Neural cell (in vitro differentiated cells): ENCODE measurements at regions not wholly inside any gene's neighbourhood (a gene's known extent, or its start where the extent isn't known, plus 50 kb on each side); places are given as distances from the start of the nearest gene placed in this dataset.

ENCODE experiments used
- H2AFZ ChIP-seq: fragments of 200-600, 300-800 bp; sonication (generic), shearing (Covaris generic); 2 replicates; pipeline ENCODE4 v1.6.0; 2014; ENCODE audit warnings: low read depth, mild to moderate bottlenecking, antibody characterized with exemption, low read length, moderate library complexity
- H3F3A ChIP-seq: fragments of 200-600 bp; shearing (Covaris generic); 2 replicates; pipeline ENCODE4 v1.6.1; 2016; ENCODE audit warnings: mild to moderate bottlenecking, moderate library complexity, mixed read lengths, antibody characterized with exemption, low read length; ENCODE audit not compliant: insufficient read depth, poor library complexity, severe bottlenecking
- H3K27ac ChIP-seq: fragments of 200-600, 300-800 bp; sonication (generic), shearing (Covaris generic); 2 replicates; pipeline ENCODE4 v1.5.1; 2014; ENCODE audit warnings: mild to moderate bottlenecking, low read length, moderate library complexity
- H3K27me3 ChIP-seq: fragments of 300-800, 200-600 bp; sonication (generic), shearing (Covaris generic); 2 replicates; pipeline ENCODE4 v1.6.0; 2014; ENCODE audit warnings: mild to moderate bottlenecking, low read depth, low read length, moderate library complexity; ENCODE audit not compliant: insufficient read depth
- H3K36me3 ChIP-seq: fragments of 300-800, 200-600 bp; sonication (generic), shearing (Covaris generic); 2 replicates; pipeline ENCODE4 v1.5.1; 2014; ENCODE audit warnings: mild to moderate bottlenecking, antibody characterized with exemption, low read length, moderate library complexity; ENCODE audit not compliant: insufficient read depth
- H3K4me2 ChIP-seq: fragments of 300-800, 200-600 bp; sonication (generic), shearing (Covaris generic); 2 replicates; pipeline ENCODE4 v1.6.0; 2014; ENCODE audit warnings: mild to moderate bottlenecking, low read length
- H3K4me3 ChIP-seq: fragments of 300-800, 200-600 bp; sonication (generic), shearing (Covaris generic); 2 replicates; pipeline ENCODE4 v1.5.1; 2014; ENCODE audit warnings: mild to moderate bottlenecking, low read length, moderate library complexity
- H3K79me2 ChIP-seq: fragments of 200-600 bp; shearing (Covaris generic); replicated peaks from 2 replicates; pipeline ENCODE4 v1.6.0; 2014; ENCODE audit warnings: mild to moderate bottlenecking, low read length, moderate library complexity; ENCODE audit not compliant: insufficient read depth
- H3K9ac ChIP-seq: fragments of 300-800, 200-600 bp; sonication (generic), shearing (Covaris generic); 2 replicates; pipeline ENCODE4 v1.6.1; 2016; ENCODE audit warnings: mild to moderate bottlenecking, low read length, mixed read lengths
- H3K9me2 ChIP-seq: fragments of 200-600 bp; shearing (Covaris generic); 2 replicates; pipeline ENCODE4 v1.6.1; 2016; ENCODE audit warnings: mild to moderate bottlenecking, low read length, mixed read lengths; ENCODE audit not compliant: insufficient read depth
- H3K9me3 ChIP-seq: fragments of 200-600, 300-800 bp; sonication (generic), shearing (Covaris generic); 2 replicates; pipeline ENCODE4 v1.6.1; 2016; ENCODE audit warnings: mild to moderate bottlenecking, mixed run types, low read length, moderate library complexity, mixed read lengths
- H4K20me1 ChIP-seq: fragments of 200-600 bp; shearing (Covaris generic); 2 replicates; pipeline ENCODE4 v1.6.1; 2016; ENCODE audit warnings: mild to moderate bottlenecking, mixed run types; ENCODE audit not compliant: insufficient read depth
- CTCF ChIP-seq: fragments of 450-650 bp; IDR thresholded peaks from 2 replicates; pipeline ENCODE4 v1.5.1; 2014; ENCODE audit warnings: antibody characterized with exemption, mild to moderate bottlenecking, moderate library complexity; ENCODE audit not compliant: poor library complexity, severe bottlenecking
- EP300 ChIP-seq: fragments of 450-650 bp; conservative IDR thresholded peaks from 2 replicates; pipeline ENCODE4 v1.6.1; 2014; ENCODE audit warnings: antibody characterized with exemption, mild to moderate bottlenecking, moderate library complexity; ENCODE audit not compliant: poor library complexity, severe bottlenecking
- EZH2 ChIP-seq: fragments of 200-600, 300-800 bp; shearing (Covaris generic), sonication (generic); IDR thresholded peaks from 2 replicates; pipeline ENCODE4 v1.6.1; 2014; ENCODE audit warnings: antibody characterized with exemption, low read length, borderline replicate concordance, mild to moderate bottlenecking; ENCODE audit not compliant: insufficient read depth, poor library complexity, severe bottlenecking
- MXI1 ChIP-seq: fragments of 450-650 bp; conservative IDR thresholded peaks from 2 replicates; pipeline ENCODE4 v1.6.1; 2014; ENCODE audit warnings: antibody characterized with exemption, mild to moderate bottlenecking; ENCODE audit not compliant: poor library complexity, severe bottlenecking
- POLR2AphosphoS5 ChIP-seq: IDR thresholded peaks from 2 replicates; pipeline ENCODE4 v1.6.1; 2012
- RAD21 ChIP-seq: fragments of 450-650 bp; conservative IDR thresholded peaks from 2 replicates; pipeline ENCODE4 v1.6.1; 2014; ENCODE audit warnings: antibody characterized with exemption, mild to moderate bottlenecking, moderate library complexity
- REST ChIP-seq: IDR thresholded peaks from 2 replicates; pipeline ENCODE4 v1.6.1; 2012; ENCODE audit warnings: borderline replicate concordance
- SMC3 ChIP-seq: fragments of 450-650 bp; conservative IDR thresholded peaks from 2 replicates; pipeline ENCODE4 v1.6.1; 2014; ENCODE audit warnings: antibody characterized with exemption, mild to moderate bottlenecking, moderate library complexity; ENCODE audit not compliant: poor library complexity
- TAF1 ChIP-seq: IDR thresholded peaks from 2 replicates; pipeline ENCODE4 v1.6.1; 2012; ENCODE audit warnings: low read depth

- Histone ChIP-seq H3F3A (no peaks in the 10 kb centered on the region), H4K20me1 (no peaks in the 10 kb centered on the region), H3K79me2 (no peaks in the 10 kb centered on the region), H3K4me2 (no peak overlapping the region), H3K27me3 (no peaks in the 10 kb centered on the region), H3K9ac (no peak overlapping the region), H3K9me3 (no peaks in the 10 kb centered on the region), H3K27ac (no peak overlapping the region), H3K4me3 (no peak overlapping the region), H3K36me3 (no peaks in the 10 kb centered on the region), H3K9me2 (no peaks in the 10 kb centered on the region), H2AFZ (no peak overlapping the region)
- TF ChIP-seq EP300 = no peak
- no peak for TF ChIP-seq MXI1
- TF ChIP-seq TAF1 = no peak
- TF ChIP-seq POLR2AphosphoS5 = no peak
- TF ChIP-seq CTCF = no peak
- TF ChIP-seq EZH2 = no peak
- no peak for TF ChIP-seq REST
Measured at GRCh38 chr10:62727934-62728333, 76.6 kb upstream of the ADO start.

- no peaks in the 10 kb centered on the region for H3K79me2 ChIP-seq
- H3K9me2 ChIP-seq = no peaks in the 10 kb centered on the region
- no peak overlapping the region for H3K27ac ChIP-seq
- TF ChIP-seq REST (no peak), TAF1 (no peak), MXI1 (no peak), SMC3 (no peak), RAD21 (no peak), EP300 (no peak), POLR2AphosphoS5 (no peak), CTCF (no peak), EZH2 (no peak)
- H3K4me3 ChIP-seq = no peak overlapping the region
- H3F3A ChIP-seq = no peaks in the 10 kb centered on the region
- no peak overlapping the region for H3K4me2 ChIP-seq
- H3K36me3 ChIP-seq = no peaks in the 10 kb centered on the region
- no peak overlapping the region for H2AFZ ChIP-seq
- no peaks in the 10 kb centered on the region for H3K27me3 ChIP-seq
- H3K9ac ChIP-seq = no peak overlapping the region
- no peaks in the 10 kb centered on the region for H4K20me1 ChIP-seq
- H3K9me3 ChIP-seq = no peaks in the 10 kb centered on the region
Measured at GRCh38 chr10:62728479-62728878, 76.0 kb upstream of the ADO start.
